ENCODE measurements at regions not wholly inside any gene's neighbourhood (a gene's known extent, or its start where the extent isn't known, plus 50 kb on each side); places are given as distances from the start of the nearest gene placed in this dataset.
A peak's percentile ranks its signal among the peaks of the same experiment; 100 is the strongest.

GRCh38 chr10:43863270-43863669 is 214.6 kb upstream of the ZNF32 start:
- FAIRE-seq (no peak), DNase-seq (ENCODE audit: low read depth in 1 of 2, low spot score in 2 of 2) (peak in 1 of 2 experiments; percentile 30)
- Histone ChIP-seq H4K91ac (replicated peaks; ENCODE audit: insufficient read length, low read length) (no peak overlapping the region), H3K9me3 (ENCODE audit: insufficient read depth in 2 of 2, low read depth in 1 of 2, low read length in 1 of 2) (no peaks in the 10 kb centered on the region), H2BK5ac (ENCODE audit: low read depth, low read length) (no peak overlapping the region), H3K18ac (ENCODE audit: extremely low read depth, low read length) (no peak overlapping the region; the same call in 1 of the 2 replicates), H4K20me1 (replicated peaks in 1 of 2; ENCODE audit: control insufficient read depth in 1 of 2, insufficient read depth in 2 of 2, low read length in 2 of 2) (no peaks in the 10 kb centered on the region), H4K8ac (ENCODE audit: extremely low read depth, insufficient read depth, low read length) (no peak overlapping the region), H2AK5ac (ENCODE audit: low read depth, low read length) (no peak overlapping the region), H3K79me1 (ENCODE audit: low read depth, low read length) (no peaks in the 10 kb centered on the region), H3K36me3 (ENCODE audit: control insufficient read depth in 2 of 4, insufficient read depth in 4 of 4, low read length in 3 of 4) (no peaks in the 10 kb centered on the region), H3K4me1 (replicated peaks in 1 of 4; ENCODE audit: control insufficient read depth in 3 of 4, insufficient read depth in 4 of 4, low read length in 3 of 4) (no peaks in the 10 kb centered on the region; a peak in 1 of 7 replicates), H3K23me2 (ENCODE audit: low read depth, low read length) (no peaks in the 10 kb centered on the region; the same call in 1 of the 2 replicates), H3K79me2 (ENCODE audit: control insufficient read depth in 1 of 2, insufficient read depth in 2 of 2, low read length in 2 of 2) (no peaks in the 10 kb centered on the region), H2BK15ac (ENCODE audit: low read length) (no peak overlapping the region), H3K14ac (ENCODE audit: insufficient read length) (no peak overlapping the region), H3K27ac (ENCODE audit: low read depth, low read length) (no peak overlapping the region), H2AFZ (ENCODE audit: low read length) (no peak overlapping the region), H4K5ac (ENCODE audit: insufficient read length, low read depth, low read length) (no peak overlapping the region), H2BK12ac (ENCODE audit: low read depth, low read length) (no peak overlapping the region), H3K4me3 (ENCODE audit: extremely low read depth in 1 of 4, insufficient read depth in 2 of 4, low read depth in 3 of 4, low read length in 4 of 4) (no peak overlapping the region), H2BK20ac (ENCODE audit: low read length) (no peak overlapping the region), H3K9ac (replicated peaks in 1 of 4; ENCODE audit: extremely low read depth in 1 of 4, low read depth in 3 of 4, low read length in 3 of 4) (no peak overlapping the region), H3K4me2 (ENCODE audit: insufficient read depth in 1 of 2, low read depth in 2 of 2, low read length in 2 of 2) (no peak overlapping the region), H3K56ac (replicated peaks; ENCODE audit: insufficient read length, low read depth, low read length) (no peak overlapping the region), H3K27me3 (replicated peaks in 1 of 4; ENCODE audit: control insufficient read depth in 3 of 4, extremely low read depth in 1 of 4, insufficient read depth in 3 of 4, low read length in 3 of 4) (no peaks in the 10 kb centered on the region), H2BK120ac (replicated peaks; ENCODE audit: low read depth, low read length) (no peak overlapping the region), H3K4ac (replicated peaks; ENCODE audit: insufficient read length, low read depth, low read length) (no peak overlapping the region), H3K23ac (ENCODE audit: insufficient read length) (no peak overlapping the region)
- WGBS, 2 experiments (ENCODE audit: extremely low coverage in 1 of 2, insufficient coverage in 1 of 2, insufficient read length in 1 of 2, insufficient replicate concordance in 2 of 2, low coverage in 1 of 2, low lambda C conversion rate in 2 of 2, missing lambda C conversion rate in 1 of 2) = 95% methylated on average over 9 of the region's 9 CpGs; no CpG with 5 or more reads in 1 of the 2 experiments
- POLR2A ChIA-PET (ENCODE audit: partially characterized antibody) = no interaction called here
- CTCF ChIA-PET (ENCODE audit: partially characterized antibody) = no interaction called here
- TF ChIP-seq SUZ12 (IDR thresholded peaks at IDR 0.05; ENCODE audit: low read length) (no peak), SP2 (IDR thresholded peaks at IDR 0.05; ENCODE audit: low read length) (no peak), HDAC6 (IDR thresholded peaks at IDR 0.05; ENCODE audit: low read depth, low read length) (no peak), SRF (IDR thresholded peaks at IDR 0.05; ENCODE audit: low read depth, low read length) (no peak), SAP30 (IDR thresholded peaks at IDR 0.05; ENCODE audit: insufficient read depth, insufficient replicate concordance, low read length) (no peak), EGR1 (IDR thresholded peaks at IDR 0.05; ENCODE audit: borderline replicate concordance, low read depth, low read length) (no peak), HDAC2 (IDR thresholded peaks at IDR 0.05; ENCODE audit: borderline replicate concordance in 1 of 2, low read depth in 2 of 2, low read length in 2 of 2) (no peak), ATF2 (IDR thresholded peaks at IDR 0.05; ENCODE audit: low read length) (no peak), KDM5A (IDR thresholded peaks at IDR 0.05; ENCODE audit: low read length) (no peak), SIN3A (conservative IDR thresholded peaks at IDR 0.05 in 1 of 2, IDR thresholded peaks at IDR 0.05 in 1 of 2; ENCODE audit: low read depth in 1 of 2, low read length in 2 of 2) (no peak), TAF7 (optimal IDR thresholded peaks at IDR 0.05; ENCODE audit: borderline replicate concordance, low read depth, low read length) (no peak), JUND (IDR thresholded peaks at IDR 0.05; ENCODE audit: low read length) (no peak)

Data from H1 (cell line).